Karpas-422 (cell line): ENCODE measurements at regions not wholly inside any gene's neighbourhood (a gene's known extent, or its start where the extent isn't known, plus 50 kb on each side); places are given as distances from the start of the nearest gene placed in this dataset.

Source experiments
- DNase-seq: peaks from one replicate; pipeline ENCODE4 v3.0.0-alpha.2; 2015
- H2AFZ ChIP-seq: fragments of 200-600 bp; sonication (generic); 2 replicates; pipeline ENCODE4 v1.6.1; 2014; ENCODE audit warnings: antibody characterized with exemption, low read length, mixed read lengths
- H3K27ac ChIP-seq: fragments of 200-600 bp; sonication (generic); 2 replicates; pipeline ENCODE4 v1.5.1; 2014; ENCODE audit warnings: mild to moderate bottlenecking, low read length, moderate library complexity
- H3K27me3 ChIP-seq: fragments of 200-600 bp; sonication (generic); 2 replicates; pipeline ENCODE4 v1.6.1; 2014; ENCODE audit warnings: low read length, mixed read lengths
- H3K36me3 ChIP-seq: fragments of 200-600 bp; sonication (generic); 2 replicates; pipeline ENCODE4 v1.6.1; 2014; ENCODE audit warnings: low read length, mixed read lengths; ENCODE audit not compliant: insufficient read depth
- H3K4me1 ChIP-seq: fragments of 200-600 bp; sonication (generic); 2 replicates; pipeline ENCODE4 v1.6.1; 2014; ENCODE audit warnings: mild to moderate bottlenecking, low read length, mixed read lengths
- H3K4me2 ChIP-seq: fragments of 200-600 bp; sonication (generic); 2 replicates; pipeline ENCODE4 v1.6.1; 2014; ENCODE audit warnings: low read length, low read depth, mild to moderate bottlenecking; ENCODE audit not compliant: poor library complexity, severe bottlenecking
- H3K4me3 ChIP-seq: fragments of 200-600 bp; sonication (generic); 2 replicates; pipeline ENCODE4 v1.5.1; 2014; ENCODE audit warnings: mild to moderate bottlenecking, antibody characterized with exemption, low read length, mixed read lengths
- H3K79me2 ChIP-seq: fragments of 200-600 bp; sonication (generic); 2 replicates; pipeline ENCODE4 v1.6.1; 2014; ENCODE audit warnings: mild to moderate bottlenecking, low read length, mixed read lengths
- H3K9ac ChIP-seq: fragments of 200-600 bp; sonication (generic); 2 replicates; pipeline ENCODE4 v1.6.0; 2014; ENCODE audit warnings: low read length
- H3K9me2 ChIP-seq: fragments of 200-600 bp; sonication (generic), shearing (Covaris generic); replicated peaks from 2 replicates; pipeline ENCODE4 v1.6.0; 2014; ENCODE audit warnings: mild to moderate bottlenecking, low read length, moderate library complexity; ENCODE audit not compliant: insufficient read depth
- H3K9me3 ChIP-seq: fragments of 300-700, 200-600 bp; sonication (generic); 2 replicates; pipeline ENCODE4 v1.6.1; 2014; ENCODE audit warnings: low read length, mixed read lengths
- H4K20me1 ChIP-seq: fragments of 200-600 bp; sonication (generic); 2 replicates; pipeline ENCODE4 v1.6.1; 2014; ENCODE audit warnings: mild to moderate bottlenecking, antibody characterized with exemption, low read length, low read depth; ENCODE audit not compliant: insufficient read depth

GRCh38 chr6:150738092-150738629, 127.3 kb upstream of the MTHFD1L start:
- Histone ChIP-seq H3K79me2 (peaks cover 96% of the 10 kb centered on the region), H3K4me1 (peaks cover 38% of the 10 kb centered on the region), H3K9me3 (no peaks in the 10 kb centered on the region), H3K4me3 (no peak overlapping the region), H3K27me3 (no peaks in the 10 kb centered on the region), H3K4me2 (no peak overlapping the region), H3K9me2 (no peaks in the 10 kb centered on the region), H3K9ac (no peak overlapping the region), H2AFZ (no peak overlapping the region), H3K27ac (no peak overlapping the region), H3K36me3 (peaks cover 24% of the 10 kb centered on the region; the same call in 1 of the 2 replicates), H4K20me1 (peaks cover 15% of the 10 kb centered on the region)
- DNase-seq, result no peak

GRCh38 chr6:150739711-150740349, 125.7 kb upstream of the MTHFD1L start:
- H3K4me2 ChIP-seq, result no peak overlapping the region
- H3K4me1 ChIP-seq, result peaks cover 39% of the 10 kb centered on the region
- peak overlapping the region; percentile 17 for H3K27ac ChIP-seq
- peaks cover 96% of the 10 kb centered on the region for H3K79me2 ChIP-seq
- H2AFZ ChIP-seq, result no peak overlapping the region
- no peak overlapping the region for H3K9ac ChIP-seq
- H3K36me3 ChIP-seq, result peaks cover 11% of the 10 kb centered on the region; the same call in 1 of the 2 replicates
- no peaks in the 10 kb centered on the region for H3K9me2 ChIP-seq
- H3K27me3 ChIP-seq, result no peaks in the 10 kb centered on the region
- no peaks in the 10 kb centered on the region for H3K9me3 ChIP-seq
- H3K4me3 ChIP-seq, result no peak overlapping the region
- no peak for DNase-seq
- peaks cover 13% of the 10 kb centered on the region; the same call in 1 of the 2 replicates for H4K20me1 ChIP-seq

DNA sequence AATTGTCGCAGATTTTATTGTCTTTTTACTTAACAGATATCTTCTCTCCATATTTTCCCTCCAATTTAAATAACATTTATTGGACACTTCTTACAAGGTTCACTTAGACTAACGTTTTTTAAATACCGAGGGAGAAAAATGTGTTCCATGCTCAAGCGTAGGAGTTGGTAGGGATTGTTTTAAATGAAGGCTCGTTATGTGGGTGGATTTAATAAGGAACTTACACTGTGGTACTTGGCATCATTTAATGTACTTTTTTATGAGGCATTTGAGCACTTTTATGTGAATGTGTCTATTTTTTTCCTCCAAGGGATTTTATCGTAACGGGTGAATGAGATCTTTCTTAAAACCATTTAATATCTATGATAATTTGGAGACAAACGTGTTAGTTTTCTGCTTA, 125.0 kb upstream of the MTHFD1L start:
- peaks cover 7% of the 10 kb centered on the region; the same call in 1 of the 2 replicates for H3K36me3 ChIP-seq
- H3K27ac ChIP-seq, result 0 out of 2 replicates have a peak overlapping the region, but pooled peaks have one; percentile 19
- peaks cover 97% of the 10 kb centered on the region for H3K79me2 ChIP-seq

GRCh38 chr6:150741633-150742200, 123.8 kb upstream of the MTHFD1L start:
- peak; percentile 82 for DNase-seq
- Histone ChIP-seq H3K36me3 (peaks cover 2% of the 10 kb centered on the region; the same call in 1 of the 2 replicates), H3K9me3 (no peaks in the 10 kb centered on the region), H3K27me3 (no peaks in the 10 kb centered on the region), H3K9me2 (no peaks in the 10 kb centered on the region), H3K4me3 (no peak overlapping the region), H3K4me2 (no peak overlapping the region), H4K20me1 (peaks cover 14% of the 10 kb centered on the region; the same call in 1 of the 2 replicates), H3K27ac (0 out of 2 replicates have a peak overlapping the region, but pooled peaks have one; percentile 19), H3K79me2 (peaks cover 98% of the 10 kb centered on the region), H3K9ac (no peak overlapping the region), H2AFZ (no peak overlapping the region), H3K4me1 (peaks cover 55% of the 10 kb centered on the region)

More for the DNA sequence above, 125.0 kb upstream of the MTHFD1L start:
- Histone ChIP-seq H3K27me3 (no peaks in the 10 kb centered on the region), H2AFZ (no peak overlapping the region), H4K20me1 (peaks cover 16% of the 10 kb centered on the region; the same call in 1 of the 2 replicates), H3K9me2 (no peaks in the 10 kb centered on the region), H3K4me3 (no peak overlapping the region), H3K4me1 (peaks cover 44% of the 10 kb centered on the region), H3K9me3 (no peaks in the 10 kb centered on the region), H3K9ac (no peak overlapping the region), H3K4me2 (no peak overlapping the region)
- no peak for DNase-seq

- peaks cover 14% of the 10 kb centered on the region; the same call in 1 of the 2 replicates for H4K20me1 ChIP-seq
- DNase-seq, result no peak
- peaks cover 98% of the 10 kb centered on the region for H3K79me2 ChIP-seq
- 0 out of 2 replicates have a peak overlapping the region, but pooled peaks have one; percentile 19 for H3K27ac ChIP-seq
- no peak overlapping the region for H3K4me2 ChIP-seq
- H3K4me1 ChIP-seq, result peaks cover 43% of the 10 kb centered on the region
- H3K9ac ChIP-seq, result no peak overlapping the region
- H2AFZ ChIP-seq, result no peak overlapping the region
- no peaks in the 10 kb centered on the region for H3K9me2 ChIP-seq
- no peaks in the 10 kb centered on the region for H3K27me3 ChIP-seq
- peaks cover 3% of the 10 kb centered on the region; the same call in 1 of the 2 replicates for H3K36me3 ChIP-seq
- H3K4me3 ChIP-seq, result no peak overlapping the region
- H3K9me3 ChIP-seq, result no peaks in the 10 kb centered on the region
Observed at GRCh38 chr6:150744522-150745260, 120.8 kb upstream of the MTHFD1L start.

DNA sequence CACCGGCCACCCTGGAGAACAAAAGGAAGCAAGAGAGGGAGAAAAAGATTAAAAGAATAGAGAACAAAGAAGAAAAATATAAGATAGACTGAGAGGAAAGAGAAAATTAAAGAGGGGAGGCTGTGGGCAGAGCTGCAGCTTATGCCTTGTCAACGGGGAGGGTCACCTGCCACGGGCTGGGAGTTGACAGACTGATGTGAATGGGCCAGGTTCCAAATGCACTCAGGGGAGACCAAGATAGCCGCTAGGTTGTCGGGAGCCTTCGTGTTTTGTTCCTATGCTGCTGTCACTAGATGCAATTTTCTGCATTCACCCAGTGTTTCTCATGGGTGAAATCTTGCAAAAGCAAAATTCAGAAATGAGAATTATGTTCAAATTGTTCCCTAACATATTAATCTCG, 119.6 kb upstream of the MTHFD1L start:
- Histone ChIP-seq H3K4me3 (no peak overlapping the region), H3K9ac (no peak overlapping the region), H3K27ac (no peak overlapping the region), H2AFZ (no peak overlapping the region), H3K27me3 (no peaks in the 10 kb centered on the region), H3K4me1 (peaks cover 33% of the 10 kb centered on the region), H3K36me3 (peaks cover 3% of the 10 kb centered on the region; the same call in 1 of the 2 replicates), H3K79me2 (peaks cover 94% of the 10 kb centered on the region), H3K4me2 (no peak overlapping the region), H4K20me1 (peaks cover 8% of the 10 kb centered on the region; the same call in 1 of the 2 replicates), H3K9me2 (no peaks in the 10 kb centered on the region), H3K9me3 (no peaks in the 10 kb centered on the region)
- DNase-seq, result no peak

DNA sequence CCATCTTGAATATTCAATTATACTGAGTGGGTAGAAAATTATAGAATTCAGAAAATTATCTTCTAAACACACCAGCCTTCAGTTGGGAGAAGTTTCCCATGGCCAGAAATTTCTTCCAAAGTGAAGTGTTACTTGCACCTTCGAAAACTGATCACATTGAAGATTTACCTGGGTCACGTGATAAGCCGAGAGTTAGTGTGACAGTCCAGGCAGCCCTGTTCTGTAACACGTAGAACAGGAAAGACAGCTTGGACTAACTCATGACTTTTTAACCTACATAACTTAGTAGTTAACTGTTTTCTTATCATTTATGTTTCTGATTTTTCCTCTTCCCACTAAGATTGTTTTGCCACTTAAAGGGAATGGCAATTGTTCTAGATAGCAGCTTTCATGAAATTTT, 118.3 kb upstream of the MTHFD1L start:
- Histone ChIP-seq H3K27ac (peak overlapping the region; percentile 39; the same call in 1 of the 2 replicates), H3K4me3 (no peak overlapping the region), H3K27me3 (no peaks in the 10 kb centered on the region), H2AFZ (no peak overlapping the region), H3K9me2 (no peaks in the 10 kb centered on the region), H3K9ac (no peak overlapping the region), H3K36me3 (peaks cover 3% of the 10 kb centered on the region; the same call in 1 of the 2 replicates), H3K4me1 (peaks cover 28% of the 10 kb centered on the region), H4K20me1 (peaks cover 8% of the 10 kb centered on the region; the same call in 1 of the 2 replicates), H3K79me2 (peaks cover 92% of the 10 kb centered on the region), H3K9me3 (no peaks in the 10 kb centered on the region), H3K4me2 (no peak overlapping the region)
- no peak for DNase-seq
